ENCODE measurements at regions not wholly inside any gene's neighbourhood (a gene's known extent, or its start where the extent isn't known, plus 50 kb on each side); places are given as distances from the start of the nearest gene placed in this dataset.

DNA sequence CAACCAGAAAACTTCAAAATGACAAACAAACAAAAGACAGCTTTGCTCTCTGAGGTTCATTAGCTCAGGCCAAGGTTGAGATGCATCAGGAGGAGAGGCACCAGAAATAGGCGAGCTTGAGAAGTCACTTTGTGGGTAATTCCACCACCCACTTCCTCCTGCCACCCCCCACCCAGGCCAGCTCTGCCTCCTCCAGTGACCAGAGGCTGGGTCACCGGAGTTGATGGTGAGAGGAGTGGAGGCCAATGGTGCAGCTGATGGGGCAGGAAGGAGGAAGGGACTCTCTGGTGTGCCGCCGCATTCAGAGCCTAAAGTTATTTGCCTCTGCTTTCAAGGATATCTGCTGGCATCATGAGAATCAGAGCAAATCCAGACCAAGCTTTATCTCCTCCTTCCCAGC is 73.8 kb upstream of the ASTN2 start:
- H3K4me3 Mint-ChIP-seq (ENCODE audit: unreplicated experiment), result no peak overlapping the region
- DNase-seq, result no peak
- H3K4me1 Mint-ChIP-seq (ENCODE audit: low read depth, unreplicated experiment), result peaks cover 21% of the 10 kb centered on the region
- H3K36me3 ChIP-seq (ENCODE audit: control insufficient read depth, insufficient read depth, low read length), result no peaks in the 10 kb centered on the region
- no peak overlapping the region for H3K4me3 ChIP-seq (ENCODE audit: low read depth, low read length)
- intact Hi-C loops (cut with micrococcal nuclease; ENCODE audit: unreplicated experiment), result no loop called here
- no peaks in the 10 kb centered on the region for H3K9me3 ChIP-seq
- H3K27ac Mint-ChIP-seq (ENCODE audit: unreplicated experiment), result no peak overlapping the region
- TF ChIP-seq, protein P1, sequence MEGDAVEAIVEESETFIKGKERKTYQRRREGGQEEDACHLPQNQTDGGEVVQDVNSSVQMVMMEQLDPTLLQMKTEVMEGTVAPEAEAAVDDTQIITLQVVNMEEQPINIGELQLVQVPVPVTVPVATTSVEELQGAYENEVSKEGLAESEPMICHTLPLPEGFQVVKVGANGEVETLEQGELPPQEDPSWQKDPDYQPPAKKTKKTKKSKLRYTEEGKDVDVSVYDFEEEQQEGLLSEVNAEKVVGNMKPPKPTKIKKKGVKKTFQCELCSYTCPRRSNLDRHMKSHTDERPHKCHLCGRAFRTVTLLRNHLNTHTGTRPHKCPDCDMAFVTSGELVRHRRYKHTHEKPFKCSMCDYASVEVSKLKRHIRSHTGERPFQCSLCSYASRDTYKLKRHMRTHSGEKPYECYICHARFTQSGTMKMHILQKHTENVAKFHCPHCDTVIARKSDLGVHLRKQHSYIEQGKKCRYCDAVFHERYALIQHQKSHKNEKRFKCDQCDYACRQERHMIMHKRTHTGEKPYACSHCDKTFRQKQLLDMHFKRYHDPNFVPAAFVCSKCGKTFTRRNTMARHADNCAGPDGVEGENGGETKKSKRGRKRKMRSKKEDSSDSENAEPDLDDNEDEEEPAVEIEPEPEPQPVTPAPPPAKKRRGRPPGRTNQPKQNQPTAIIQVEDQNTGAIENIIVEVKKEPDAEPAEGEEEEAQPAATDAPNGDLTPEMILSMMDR (IDR thresholded peaks at IDR 0.05; ENCODE audit: insufficient read depth in 1 of 2, low read depth in 1 of 2, low read length in 1 of 2, severe bottlenecking in 1 of 2, unreplicated experiment in 1 of 2), result no peak
- H3K36me3 Mint-ChIP-seq (ENCODE audit: insufficient read depth, unreplicated experiment), result no peaks in the 10 kb centered on the region
- CTCF ChIA-PET, result interaction anchor here (1.8 to 2.0 kb wide), 2 partner anchors 58 to 68 kb away, joined by 7 to 16 read pairs; no protein-coding TSS in a partner anchor
- H3K27me3 ChIP-seq (replicated peaks; ENCODE audit: control insufficient read depth, insufficient read depth, low read length), result no peaks in the 10 kb centered on the region
- POLR2A ChIA-PET, result interaction anchor here (0.6 kb wide), 1 partner anchor 1768 kb away, joined by 5 read pairs; no protein-coding TSS in a partner anchor
- BruUV-seq (replicated peaks), result no TSS peak
- peaks cover 6% of the 10 kb centered on the region for H3K27me3 Mint-ChIP-seq (ENCODE audit: insufficient read depth, unreplicated experiment)
- no peaks in the 10 kb centered on the region for H3K9me3 Mint-ChIP-seq (ENCODE audit: unreplicated experiment)
- peaks cover 26% of the 10 kb centered on the region for H3K4me1 ChIP-seq

DNA sequence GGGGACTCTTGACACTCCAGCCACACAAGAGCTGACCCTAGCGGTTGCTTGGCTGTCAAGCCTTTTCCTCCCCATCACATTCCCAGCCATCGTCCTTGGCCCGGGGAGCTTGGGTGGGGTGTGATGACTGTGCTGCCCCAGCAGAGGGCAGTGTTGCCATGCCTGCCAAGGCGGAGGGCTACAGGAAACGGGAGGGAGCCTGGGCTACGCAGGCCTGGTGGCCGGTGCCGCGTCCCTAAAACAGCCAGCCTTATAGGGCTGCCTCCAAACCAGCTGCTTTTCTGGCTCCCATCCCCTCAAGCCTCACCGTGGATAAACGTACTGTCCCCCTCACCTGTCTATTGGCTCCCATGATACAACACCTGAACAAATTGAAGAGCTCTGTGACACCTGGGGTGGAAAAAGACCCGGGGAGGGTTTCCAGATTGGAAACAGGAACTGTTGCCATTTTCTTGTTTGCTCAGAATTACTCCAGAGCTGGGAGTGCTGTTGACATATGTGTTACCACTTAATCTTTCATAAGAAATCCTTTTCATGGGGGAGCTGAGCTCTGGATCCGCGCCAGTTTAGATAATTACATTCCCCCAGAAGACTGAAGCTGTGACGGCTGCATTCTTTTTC is 72.8 kb upstream of the ASTN2 start:
- no peaks in the 10 kb centered on the region for H3K9me3 Mint-ChIP-seq (ENCODE audit: unreplicated experiment)
- intact Hi-C loops (cut with micrococcal nuclease; ENCODE audit: unreplicated experiment), result loop anchor here (1.0 kb wide), 3 partner anchors 48 to 157 kb away; no protein-coding TSS in a partner anchor
- Histone ChIP-seq H3K4me3 (ENCODE audit: low read depth, low read length) (no peak overlapping the region), H3K36me3 (ENCODE audit: control insufficient read depth, insufficient read depth, low read length) (no peaks in the 10 kb centered on the region), H3K9me3 (no peaks in the 10 kb centered on the region), H3K27me3 (replicated peaks; ENCODE audit: control insufficient read depth, insufficient read depth, low read length) (no peaks in the 10 kb centered on the region), H3K4me1 (peaks cover 26% of the 10 kb centered on the region)
- peak overlapping the region; percentile 53 for H3K4me3 Mint-ChIP-seq (ENCODE audit: unreplicated experiment)
- TF ChIP-seq, protein P1 (IDR thresholded peaks at IDR 0.05; ENCODE audit: insufficient read depth in 1 of 2, low read depth in 1 of 2, low read length in 1 of 2, severe bottlenecking in 1 of 2, unreplicated experiment in 1 of 2), result peak; percentile 93 to 96
- H3K27me3 Mint-ChIP-seq (ENCODE audit: insufficient read depth, unreplicated experiment), result peaks cover 6% of the 10 kb centered on the region
- ChIA-PET POLR2A (no interaction called here), CTCF (interaction anchor here (0.6 to 2.0 kb wide), 9 partner anchors 45 to 1845 kb away, joined by 3 to 19 read pairs (median 4); no protein-coding TSS in a partner anchor)
- BruUV-seq (replicated peaks), result no TSS peak
- DNase-seq, result peak; percentile 80 to 89
- no peak overlapping the region for H3K27ac Mint-ChIP-seq (ENCODE audit: unreplicated experiment)
- H3K36me3 Mint-ChIP-seq (ENCODE audit: insufficient read depth, unreplicated experiment), result no peaks in the 10 kb centered on the region
- H3K4me1 Mint-ChIP-seq (ENCODE audit: low read depth, unreplicated experiment), result peaks cover 21% of the 10 kb centered on the region

DNA sequence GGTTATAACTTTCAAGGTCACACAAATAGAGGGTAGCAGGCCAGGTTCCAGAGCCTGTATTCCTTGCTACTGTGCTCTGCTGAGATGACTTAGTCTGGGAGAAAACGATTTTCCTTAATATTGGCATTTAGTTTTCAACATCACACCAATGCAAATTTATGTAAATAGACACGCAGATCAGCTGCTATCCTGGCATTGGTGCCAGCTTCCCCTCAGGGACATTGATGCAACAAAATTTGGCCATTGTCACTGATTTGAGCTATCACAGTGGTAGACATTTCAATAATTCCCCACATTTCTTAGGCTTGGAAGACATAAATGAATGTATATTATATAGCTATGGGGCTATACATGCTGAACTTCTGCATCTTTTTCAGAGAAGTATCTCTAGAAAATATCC is 71.6 kb upstream of the ASTN2 start:
- no peak overlapping the region for H3K4me3 Mint-ChIP-seq (ENCODE audit: unreplicated experiment)
- H3K9me3 Mint-ChIP-seq (ENCODE audit: unreplicated experiment), result no peaks in the 10 kb centered on the region
- H3K4me1 ChIP-seq, result peaks cover 13% of the 10 kb centered on the region
- TF ChIP-seq, protein P1 (IDR thresholded peaks at IDR 0.05; ENCODE audit: insufficient read depth in 1 of 2, low read depth in 1 of 2, low read length in 1 of 2, severe bottlenecking in 1 of 2, unreplicated experiment in 1 of 2), result no peak
- POLR2A ChIA-PET, result no interaction called here
- H3K36me3 Mint-ChIP-seq (ENCODE audit: insufficient read depth, unreplicated experiment), result no peaks in the 10 kb centered on the region
- H3K27me3 Mint-ChIP-seq (ENCODE audit: insufficient read depth, unreplicated experiment), result peaks cover 6% of the 10 kb centered on the region
- H3K4me1 Mint-ChIP-seq (ENCODE audit: low read depth, unreplicated experiment), result peaks cover 14% of the 10 kb centered on the region
- intact Hi-C loops (cut with micrococcal nuclease; ENCODE audit: unreplicated experiment), result no loop called here
- no peaks in the 10 kb centered on the region for H3K27me3 ChIP-seq (replicated peaks; ENCODE audit: control insufficient read depth, insufficient read depth, low read length)
- H3K4me3 ChIP-seq (ENCODE audit: low read depth, low read length), result no peak overlapping the region
- CTCF ChIA-PET, result interaction anchor here (1.9 kb wide), 1 partner anchor 49 kb away, joined by 19 read pairs; no protein-coding TSS in a partner anchor
- no peaks in the 10 kb centered on the region for H3K36me3 ChIP-seq (ENCODE audit: control insufficient read depth, insufficient read depth, low read length)
- DNase-seq, result no peak
- no TSS peak for BruUV-seq (replicated peaks)
- no peak overlapping the region for H3K27ac Mint-ChIP-seq (ENCODE audit: unreplicated experiment)
- no peaks in the 10 kb centered on the region for H3K9me3 ChIP-seq

All from Caco-2 (cell line).